Astrocyte (in vitro differentiated cells and primary cell): ENCODE measurements at regions not wholly inside any gene's neighbourhood (a gene's known extent, or its start where the extent isn't known, plus 50 kb on each side); places are given as distances from the start of the nearest gene placed in this dataset.

Experiments used
- DNase-seq: peaks from one replicate; pipeline ENCODE4 v3.0.0-alpha.2; 2010; ENCODE audit warnings: low read depth
- FAIRE-seq: peaks from 2 replicates; lab custom pipeline; 2011; peaks lifted over from hg19 to GRCh38; lab: Jason Lieb, UNC
- H2AFZ ChIP-seq: 2 replicates; pipeline ENCODE4 v1.6.0; 2012; ENCODE audit warnings: low read depth, low read length, inconsistent platforms
- H3K27ac ChIP-seq: 2 replicates; pipeline ENCODE4 v1.5.1; 2011; ENCODE audit warnings: low read depth, low read length, inconsistent platforms
- H3K27me3 ChIP-seq: 2 replicates; pipeline ENCODE4 v1.6.0; 2011; ENCODE audit warnings: low read length, inconsistent platforms; ENCODE audit not compliant: insufficient read depth
- H3K36me3 ChIP-seq: 2 replicates; pipeline ENCODE4 v1.5.1; 2011; ENCODE audit warnings: low read length, inconsistent platforms; ENCODE audit not compliant: insufficient read depth
- H3K4me1 ChIP-seq: 2 replicates; pipeline ENCODE4 v1.5.1; 2011; ENCODE audit warnings: low read length, inconsistent platforms; ENCODE audit not compliant: insufficient read depth
- H3K4me2 ChIP-seq: 2 replicates; pipeline ENCODE4 v1.6.0; 2012; ENCODE audit warnings: low read length, inconsistent platforms
- H3K4me3 ChIP-seq: 2 replicates; pipeline ENCODE4 v1.5.1; 2011; ENCODE audit warnings: low read depth, mild to moderate bottlenecking, low read length, inconsistent platforms; ENCODE audit not compliant: insufficient read depth
- H3K79me2 ChIP-seq: 2 replicates; pipeline ENCODE4 v1.6.0; 2012; ENCODE audit warnings: mild to moderate bottlenecking, low read length, inconsistent platforms; ENCODE audit not compliant: insufficient read depth
- H3K9ac ChIP-seq: 2 replicates; pipeline ENCODE4 v1.6.0; 2012; ENCODE audit warnings: mild to moderate bottlenecking, low read length, inconsistent platforms
- H3K9me3 ChIP-seq: 2 replicates; pipeline ENCODE4 v1.5.1; 2012; ENCODE audit warnings: low read depth, mild to moderate bottlenecking, low read length, inconsistent platforms; ENCODE audit not compliant: insufficient read depth
- H4K20me1 ChIP-seq: 2 replicates; pipeline ENCODE4 v1.6.0; 2012; ENCODE audit warnings: low read length, inconsistent platforms; ENCODE audit not compliant: insufficient read depth
- H3K27ac Mint-ChIP-seq: one replicate; pipeline ENCODE4 v1.8.0; 2021; ENCODE audit warnings: mild to moderate bottlenecking, mixed read lengths; ENCODE audit not compliant: unreplicated experiment
- H3K27me3 Mint-ChIP-seq: one replicate; pipeline ENCODE4 v1.8.0; 2021; ENCODE audit warnings: low read depth, mixed read lengths; ENCODE audit not compliant: unreplicated experiment
- H3K36me3 Mint-ChIP-seq: one replicate; pipeline ENCODE4 v1.8.0; 2021; ENCODE audit warnings: low read depth, mixed read lengths; ENCODE audit not compliant: unreplicated experiment
- H3K4me1 Mint-ChIP-seq: one replicate; pipeline ENCODE4 v1.8.0; 2021; ENCODE audit warnings: low read depth, mixed read lengths; ENCODE audit not compliant: unreplicated experiment
- H3K4me3 Mint-ChIP-seq: one replicate; pipeline ENCODE4 v1.8.0; 2021; ENCODE audit warnings: mild to moderate bottlenecking, moderate library complexity, mixed read lengths; ENCODE audit not compliant: unreplicated experiment
- H3K9me3 Mint-ChIP-seq: one replicate; pipeline ENCODE4 v1.8.0; 2021; ENCODE audit warnings: mild to moderate bottlenecking, mixed read lengths; ENCODE audit not compliant: unreplicated experiment
- EZH2 ChIP-seq: IDR thresholded peaks from 2 replicates; pipeline ENCODE4 v1.6.1; 2012; ENCODE audit warnings: mild to moderate bottlenecking, low read length, inconsistent platforms; ENCODE audit not compliant: insufficient read depth
- TF ChIP-seq, protein P1 (sequence below): IDR thresholded peaks from 2 replicates; pipeline ENCODE4 v1.5.1; 2011; ENCODE audit warnings: low read depth, mild to moderate bottlenecking, inconsistent platforms, low read length, moderate library complexity; ENCODE audit not compliant: insufficient read depth

DNA sequence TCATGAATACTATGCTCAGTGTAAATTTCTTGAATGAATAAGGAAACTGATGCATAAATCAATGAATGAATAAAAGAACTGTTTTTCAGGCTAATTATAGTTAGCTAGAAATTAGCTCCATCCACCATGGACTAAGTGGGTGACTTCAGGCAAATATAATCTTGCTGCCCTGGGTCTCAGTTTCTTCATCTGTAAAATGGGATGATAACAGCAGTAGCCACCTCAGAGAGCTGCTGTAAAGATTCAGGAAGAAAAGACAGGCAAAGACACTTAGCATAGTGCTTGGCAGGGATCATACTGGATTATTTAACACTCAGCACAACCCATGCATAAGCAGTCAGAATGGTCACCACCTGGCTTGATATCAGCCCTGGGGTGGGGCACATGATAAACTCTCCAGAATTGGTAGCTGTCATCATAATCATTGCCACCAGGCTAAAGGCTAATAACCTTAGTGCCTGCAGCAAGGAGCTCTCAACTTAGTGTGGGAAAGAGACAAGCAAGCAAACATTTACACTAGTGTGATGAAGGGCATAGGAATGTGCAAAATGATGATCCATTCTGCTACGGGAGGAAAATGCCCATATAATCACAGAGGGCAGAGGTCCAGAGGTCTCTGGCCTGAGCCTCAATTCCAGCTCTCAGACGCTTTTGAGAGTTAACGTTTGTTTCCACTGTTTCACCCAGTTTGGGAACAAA, 234.7 kb upstream of the TBX3 start:
- H3K4me2 ChIP-seq = peak overlapping the region; percentile 22
- no peak overlapping the region for H3K27ac Mint-ChIP-seq

DNA sequence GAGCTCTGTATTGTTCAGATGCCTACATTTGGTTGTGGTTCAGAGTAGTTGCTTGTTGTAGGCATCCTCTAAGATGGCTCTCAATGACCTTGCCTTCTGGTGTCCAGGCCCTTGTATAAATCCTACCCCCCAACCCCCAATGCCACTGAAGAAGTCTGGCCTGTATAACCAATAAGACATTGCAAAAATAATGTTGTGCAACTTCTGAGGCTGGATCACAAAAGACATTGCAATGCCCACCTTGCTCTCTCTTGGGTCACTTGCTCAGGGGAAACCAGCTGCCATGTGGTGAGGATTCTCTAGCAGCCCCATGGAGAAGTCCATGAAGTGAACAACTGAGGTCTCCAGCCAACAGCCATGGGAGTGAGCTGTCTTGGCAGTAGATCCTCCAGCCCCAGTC, 234.0 kb upstream of the TBX3 start:
- Mint-ChIP-seq H3K4me1 (peaks cover 4% of the 10 kb centered on the region), H3K36me3 (no peaks in the 10 kb centered on the region), H3K9me3 (no peaks in the 10 kb centered on the region), H3K27me3 (no peaks in the 10 kb centered on the region), H3K27ac (no peak overlapping the region), H3K4me3 (no peak overlapping the region)
- no peaks in the 10 kb centered on the region for H3K36me3 ChIP-seq
- TF ChIP-seq, protein P1, sequence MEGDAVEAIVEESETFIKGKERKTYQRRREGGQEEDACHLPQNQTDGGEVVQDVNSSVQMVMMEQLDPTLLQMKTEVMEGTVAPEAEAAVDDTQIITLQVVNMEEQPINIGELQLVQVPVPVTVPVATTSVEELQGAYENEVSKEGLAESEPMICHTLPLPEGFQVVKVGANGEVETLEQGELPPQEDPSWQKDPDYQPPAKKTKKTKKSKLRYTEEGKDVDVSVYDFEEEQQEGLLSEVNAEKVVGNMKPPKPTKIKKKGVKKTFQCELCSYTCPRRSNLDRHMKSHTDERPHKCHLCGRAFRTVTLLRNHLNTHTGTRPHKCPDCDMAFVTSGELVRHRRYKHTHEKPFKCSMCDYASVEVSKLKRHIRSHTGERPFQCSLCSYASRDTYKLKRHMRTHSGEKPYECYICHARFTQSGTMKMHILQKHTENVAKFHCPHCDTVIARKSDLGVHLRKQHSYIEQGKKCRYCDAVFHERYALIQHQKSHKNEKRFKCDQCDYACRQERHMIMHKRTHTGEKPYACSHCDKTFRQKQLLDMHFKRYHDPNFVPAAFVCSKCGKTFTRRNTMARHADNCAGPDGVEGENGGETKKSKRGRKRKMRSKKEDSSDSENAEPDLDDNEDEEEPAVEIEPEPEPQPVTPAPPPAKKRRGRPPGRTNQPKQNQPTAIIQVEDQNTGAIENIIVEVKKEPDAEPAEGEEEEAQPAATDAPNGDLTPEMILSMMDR = no peak
- no peak for TF ChIP-seq EZH2
- H3K79me2 ChIP-seq = no peaks in the 10 kb centered on the region
- H3K4me1 ChIP-seq = peaks cover 45% of the 10 kb centered on the region
- FAIRE-seq (no peak), DNase-seq (no peak)
- H3K4me2 ChIP-seq = no peak overlapping the region
- no peaks in the 10 kb centered on the region for H3K9me3 ChIP-seq
- no peak overlapping the region for H3K4me3 ChIP-seq
- no peak overlapping the region for H3K9ac ChIP-seq
- H3K27me3 ChIP-seq = no peaks in the 10 kb centered on the region
- no peak overlapping the region for H2AFZ ChIP-seq
- no peaks in the 10 kb centered on the region for H4K20me1 ChIP-seq
- H3K27ac ChIP-seq = no peak overlapping the region

More for the DNA sequence above, 234.7 kb upstream of the TBX3 start:
- Mint-ChIP-seq H3K27me3 (no peaks in the 10 kb centered on the region), H3K4me1 (peaks cover 4% of the 10 kb centered on the region), H3K4me3 (no peak overlapping the region), H3K9me3 (no peaks in the 10 kb centered on the region), H3K36me3 (no peaks in the 10 kb centered on the region)
- no peak overlapping the region for H3K4me3 ChIP-seq
- no peak overlapping the region for H2AFZ ChIP-seq
- H3K9me3 ChIP-seq = no peaks in the 10 kb centered on the region
- peak; percentile 52 for DNase-seq
- H3K36me3 ChIP-seq = no peaks in the 10 kb centered on the region
- no peak overlapping the region for H3K9ac ChIP-seq
- peaks cover 45% of the 10 kb centered on the region for H3K4me1 ChIP-seq
- no peak for TF ChIP-seq EZH2
- TF ChIP-seq, protein P1 = no peak
- H3K79me2 ChIP-seq = no peaks in the 10 kb centered on the region
- H3K27ac ChIP-seq = no peak overlapping the region
- H4K20me1 ChIP-seq = no peaks in the 10 kb centered on the region
- H3K27me3 ChIP-seq = no peaks in the 10 kb centered on the region
- peak; percentile 47 for FAIRE-seq

DNA sequence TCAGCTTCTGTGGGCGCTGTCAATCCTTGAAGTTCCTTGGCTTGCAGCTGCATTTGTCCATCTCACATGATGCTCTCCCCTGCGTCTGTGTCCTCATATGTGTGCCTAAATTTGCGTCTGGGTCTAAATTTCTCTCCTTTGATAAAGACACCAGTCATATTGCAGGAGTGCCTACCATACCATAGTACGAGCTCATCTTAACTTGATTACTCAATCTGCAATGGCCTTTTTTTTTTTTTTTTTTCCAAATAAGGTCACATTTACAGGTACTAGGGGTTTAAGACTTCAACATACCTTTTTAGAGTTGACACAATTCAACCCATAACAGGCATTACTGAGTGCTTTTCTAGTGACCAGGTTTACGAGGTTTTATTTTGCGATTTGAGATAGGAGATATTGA, 233.3 kb upstream of the TBX3 start:
- Mint-ChIP-seq H3K36me3 (no peaks in the 10 kb centered on the region), H3K4me3 (no peak overlapping the region), H3K4me1 (peaks cover 4% of the 10 kb centered on the region), H3K27me3 (no peaks in the 10 kb centered on the region), H3K27ac (no peak overlapping the region), H3K9me3 (no peaks in the 10 kb centered on the region)
- Histone ChIP-seq H2AFZ (no peak overlapping the region), H3K79me2 (no peaks in the 10 kb centered on the region), H3K4me3 (no peak overlapping the region), H3K36me3 (no peaks in the 10 kb centered on the region), H3K27ac (no peak overlapping the region), H3K4me2 (no peak overlapping the region), H3K27me3 (no peaks in the 10 kb centered on the region), H3K9ac (no peak overlapping the region), H3K9me3 (no peaks in the 10 kb centered on the region), H3K4me1 (peaks cover 45% of the 10 kb centered on the region), H4K20me1 (no peaks in the 10 kb centered on the region)
- DNase-seq (no peak), FAIRE-seq (no peak)
- TF ChIP-seq, protein P1 = no peak
- TF ChIP-seq EZH2 = no peak
